NCI-H1436 (cell line): ENCODE measurements at regions not wholly inside any gene's neighbourhood (a gene's known extent, or its start where the extent isn't known, plus 50 kb on each side); places are given as distances from the start of the nearest gene placed in this dataset.

Experiments
- DNase-seq: peaks from one replicate; lab custom pipeline; 2025; lab: John Stamatoyannopoulos, UW

DNA sequence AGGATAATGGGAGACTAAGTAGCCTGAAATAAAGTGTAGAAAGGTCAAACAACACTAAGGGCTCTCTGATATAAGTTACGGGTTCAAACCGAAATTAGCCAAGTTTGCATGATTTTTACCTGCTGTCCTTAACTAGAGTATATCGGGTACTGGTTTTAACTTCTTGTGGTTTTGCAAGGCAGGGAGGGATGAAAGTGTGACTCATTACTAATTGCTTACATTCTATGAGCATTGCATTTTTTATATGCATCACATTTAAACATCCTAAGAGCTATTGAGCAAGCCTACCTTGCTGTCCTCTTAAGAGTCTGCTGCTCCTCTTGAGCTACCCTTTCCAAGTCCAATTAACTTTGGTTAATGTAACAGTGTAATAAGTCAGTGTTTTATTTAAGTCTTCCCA lies 415.4 kb downstream of the SLITRK5 start:
- DNase-seq = no peak

DNA sequence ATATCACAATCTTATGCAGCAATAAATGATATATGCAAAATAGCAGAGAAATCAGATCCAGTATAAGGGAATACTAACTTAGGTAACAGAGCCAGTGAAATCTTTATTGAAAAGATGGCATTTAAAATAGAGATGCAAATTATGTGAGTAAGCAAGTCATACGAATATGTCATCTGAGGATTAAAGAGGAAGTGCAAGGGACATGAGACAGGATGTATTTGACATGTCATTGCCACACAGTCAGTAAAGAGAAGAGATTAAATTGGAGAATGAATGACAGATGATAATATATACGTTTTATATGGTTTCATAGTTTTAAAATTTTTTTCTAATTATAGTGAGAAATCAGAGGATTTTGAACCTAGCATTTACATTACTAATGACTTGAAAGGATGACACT lies 426.4 kb downstream of the SLITRK5 start:
- no peak for DNase-seq

DNA sequence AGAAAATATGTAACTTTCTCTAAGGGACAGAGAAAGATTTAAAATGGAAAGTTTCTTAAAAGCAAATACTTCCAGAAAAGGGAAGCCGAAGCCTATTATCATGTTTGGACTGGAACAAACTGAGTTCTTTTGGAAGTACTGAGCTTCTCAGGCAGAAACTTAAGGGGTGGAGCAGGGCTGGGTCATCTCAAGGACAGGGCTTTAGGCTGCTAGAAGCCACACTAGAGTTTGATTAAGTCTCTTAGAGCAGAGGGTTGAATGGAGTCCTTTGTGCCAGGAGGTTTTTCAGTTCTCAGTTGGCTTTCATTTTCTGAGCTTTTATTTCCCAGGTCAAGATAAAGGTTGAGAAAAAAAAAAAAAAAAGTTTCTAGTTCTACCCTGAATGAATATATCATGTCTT lies 432.7 kb downstream of the SLITRK5 start:
- no peak for DNase-seq

DNA sequence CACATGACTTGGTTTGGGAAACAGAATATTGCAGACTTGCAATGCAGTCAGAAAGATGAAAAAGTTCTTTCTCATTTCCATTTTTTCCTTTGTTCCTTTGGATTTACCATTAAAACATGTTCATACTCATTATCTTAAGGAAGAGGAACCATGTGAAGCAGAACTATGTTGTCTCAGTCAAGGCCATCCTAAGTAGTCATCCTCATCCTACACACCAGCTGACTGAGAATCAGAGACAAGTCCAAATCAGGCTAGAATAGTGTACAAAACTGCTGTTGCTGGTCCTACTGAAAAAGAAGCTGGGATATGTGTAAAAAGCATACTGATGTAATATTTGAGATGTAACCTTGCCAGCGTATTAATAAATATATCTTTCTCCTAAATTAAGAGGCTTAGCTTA lies 433.4 kb downstream of the SLITRK5 start:
- DNase-seq = no peak

DNA sequence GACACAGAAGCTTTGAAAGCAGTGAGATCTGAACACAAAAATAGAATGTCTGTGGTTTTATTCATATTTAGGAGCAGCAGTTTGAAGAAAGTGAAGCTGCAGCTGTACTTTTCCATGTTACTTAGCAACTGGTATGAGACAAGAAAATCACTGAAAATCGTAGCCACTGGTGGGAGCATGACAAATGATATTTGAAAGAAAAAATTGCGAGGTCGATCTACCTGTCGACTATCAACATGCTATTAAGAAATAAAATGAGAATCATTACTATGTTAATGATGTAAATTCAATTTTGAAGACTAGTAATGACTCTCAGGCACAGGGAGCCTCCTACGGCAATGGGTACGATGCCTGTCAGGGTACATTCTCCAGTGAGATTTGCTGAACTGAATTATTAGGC lies 436.4 kb downstream of the SLITRK5 start:
- DNase-seq = no peak

DNA sequence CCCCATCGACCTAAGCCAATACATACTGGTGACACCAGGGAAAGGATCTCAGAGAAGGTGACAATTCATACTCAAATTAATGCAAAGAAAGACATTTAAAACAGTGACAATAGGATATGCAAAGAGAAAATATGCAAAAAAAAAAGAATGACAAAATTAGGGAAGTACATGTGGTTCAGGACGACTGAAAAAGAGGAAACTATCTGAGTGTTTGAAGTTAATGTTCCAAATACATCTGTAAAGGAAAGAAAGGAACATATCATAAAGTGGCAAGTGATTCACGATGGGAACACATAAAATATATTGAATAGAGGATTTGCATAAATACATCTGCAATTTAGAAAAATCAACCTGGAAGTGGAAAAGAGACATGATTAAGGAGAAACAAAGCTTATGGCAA lies 441.4 kb downstream of the SLITRK5 start:
- no peak for DNase-seq

DNA sequence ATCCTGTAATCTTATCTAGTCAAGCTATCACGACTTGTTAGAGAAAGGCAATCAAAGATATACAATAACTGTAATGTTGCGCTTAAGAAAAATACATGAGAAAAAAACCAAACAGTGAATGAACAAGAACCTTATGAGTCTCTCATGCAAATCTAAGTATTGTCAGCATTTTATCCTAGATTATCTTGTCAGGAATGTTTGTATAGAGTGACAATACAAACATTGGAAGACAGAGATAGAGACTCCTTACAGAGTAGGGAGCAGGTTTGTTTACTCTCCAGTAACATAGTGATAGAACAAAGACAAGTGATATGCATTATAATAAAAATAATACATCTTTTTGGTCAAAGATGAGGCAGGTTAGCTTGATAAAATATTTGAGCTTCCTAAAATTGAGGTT lies 444.8 kb downstream of the SLITRK5 start:
- no peak for DNase-seq

DNA sequence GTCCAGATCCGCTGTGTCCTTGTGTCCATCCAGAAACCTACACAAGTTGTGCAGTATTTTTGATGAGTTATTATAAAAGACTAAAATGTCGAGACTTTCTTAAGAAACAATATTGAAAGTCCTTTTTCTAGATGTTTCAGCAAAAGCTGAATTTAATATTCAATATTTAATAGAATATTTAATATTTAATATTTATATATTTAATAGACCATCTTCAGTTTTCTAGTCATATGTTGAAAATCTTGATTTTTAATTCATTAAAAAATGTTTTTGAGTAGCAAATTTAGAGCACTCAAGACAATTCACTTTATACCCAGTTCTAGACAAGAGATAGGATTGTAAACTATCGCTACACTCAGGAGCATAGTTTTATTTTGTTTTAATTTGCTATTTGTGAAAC lies 447.8 kb downstream of the SLITRK5 start:
- DNase-seq = no peak

DNA sequence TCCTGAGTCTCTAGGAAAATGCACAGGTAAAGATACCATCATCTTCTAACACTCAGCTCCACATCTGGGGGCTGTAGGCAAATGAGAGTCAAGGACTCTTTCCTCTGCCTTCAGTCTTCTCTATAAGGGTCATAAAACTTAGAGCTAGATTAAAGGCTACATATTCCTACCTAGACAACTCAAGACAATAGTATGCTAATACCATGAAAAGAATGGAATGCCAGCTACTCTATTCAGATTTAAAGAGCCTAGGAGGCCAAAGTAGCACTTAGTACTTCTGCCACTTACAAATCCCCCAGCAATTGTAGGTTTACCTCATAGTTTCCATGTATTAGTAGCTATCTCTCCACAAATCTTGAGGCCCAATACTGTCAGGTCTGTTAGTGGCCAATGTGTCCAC lies 453.0 kb downstream of the SLITRK5 start:
- DNase-seq = no peak

DNA sequence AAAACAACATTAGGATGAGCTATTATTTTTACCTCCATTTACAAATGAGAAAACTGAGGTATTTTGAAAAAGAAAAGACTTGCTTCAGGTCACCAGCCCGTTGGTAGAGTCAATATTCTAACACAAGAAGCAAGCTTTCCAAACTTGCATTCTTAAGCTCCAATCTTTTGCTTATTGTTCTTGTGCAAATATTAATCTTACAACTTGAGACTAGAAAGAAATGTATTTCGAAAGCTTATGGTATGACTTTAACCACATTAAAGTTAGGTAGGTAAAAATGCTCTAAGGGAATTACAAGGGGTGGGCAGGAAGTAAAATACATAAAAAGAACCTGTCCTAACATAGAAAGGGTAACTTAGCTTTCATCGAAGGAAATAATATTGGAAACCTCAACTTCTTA lies 453.9 kb downstream of the SLITRK5 start:
- DNase-seq = no peak

DNA sequence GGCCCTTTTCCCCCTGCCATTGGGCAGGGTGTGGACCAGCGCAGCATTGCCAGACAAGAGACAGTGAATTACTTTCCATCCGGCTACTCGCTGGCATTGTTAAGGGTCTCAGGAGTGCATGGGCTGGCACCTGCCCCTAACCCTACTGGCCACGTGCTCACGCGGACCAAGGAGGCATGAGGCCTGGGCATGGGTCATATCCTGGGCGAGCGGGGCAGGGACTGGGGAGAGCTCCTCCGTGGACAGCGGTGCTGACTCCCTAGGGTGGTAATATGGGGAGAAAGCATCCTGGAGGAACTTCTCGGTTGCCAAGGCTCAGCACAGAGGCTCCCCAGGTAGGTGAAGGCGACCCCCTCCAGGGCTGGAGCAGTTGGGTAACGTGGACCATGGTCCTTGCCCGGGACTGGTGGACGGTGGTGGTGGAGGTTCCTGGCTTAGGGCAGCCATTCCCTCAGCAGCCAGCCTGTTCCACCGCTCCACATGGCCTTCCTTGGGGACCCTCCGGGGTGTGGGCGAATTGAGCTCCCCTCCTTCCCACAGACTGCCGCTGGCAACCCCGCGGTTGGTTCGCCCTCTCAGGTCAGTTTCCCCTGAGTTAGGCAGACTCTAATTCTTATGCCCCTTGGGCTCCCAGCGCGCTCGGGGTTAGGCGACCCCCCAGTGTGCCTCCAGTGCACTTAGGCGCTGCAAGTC lies 465.1 kb downstream of the SLITRK5 start:
- no peak for DNase-seq

DNA sequence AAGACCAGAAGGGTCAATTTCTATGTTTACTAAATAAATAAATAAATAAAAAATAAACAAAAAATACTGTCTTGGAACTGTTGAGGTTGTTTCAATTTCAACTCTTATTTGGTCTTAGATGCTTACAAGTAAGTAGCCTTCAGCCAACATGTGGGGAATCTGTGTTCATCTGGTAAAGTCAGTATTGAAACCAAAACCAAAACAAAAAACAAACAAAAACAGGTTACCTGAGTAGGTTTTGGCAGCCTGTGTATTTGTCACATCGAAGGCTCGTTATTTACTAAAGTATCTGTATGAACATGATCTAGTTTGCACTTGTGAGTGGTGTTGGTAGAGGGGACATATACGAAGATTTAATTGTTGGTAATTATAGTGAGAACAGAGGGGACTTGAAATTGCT lies 471.5 kb downstream of the SLITRK5 start:
- DNase-seq = no peak

DNA sequence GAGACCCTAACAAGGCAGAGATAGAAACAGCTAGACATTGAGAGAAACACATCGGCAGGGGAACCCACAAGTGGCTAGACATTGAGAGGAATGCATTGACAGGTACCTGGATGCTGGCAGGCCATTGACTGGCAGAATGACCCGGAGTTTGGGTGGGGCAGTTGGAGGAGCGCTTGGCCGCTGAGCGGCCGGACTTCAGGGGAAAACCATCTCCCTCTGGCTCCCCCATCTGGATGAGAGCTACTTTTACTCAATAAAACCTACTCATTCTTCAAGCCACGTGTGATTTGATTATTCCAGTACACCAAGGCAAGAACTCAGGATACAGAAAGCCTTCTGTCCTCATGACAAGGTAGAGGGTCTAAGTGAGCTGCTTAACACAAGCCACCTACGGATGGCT lies 473.4 kb downstream of the SLITRK5 start:
- DNase-seq = no peak

DNA sequence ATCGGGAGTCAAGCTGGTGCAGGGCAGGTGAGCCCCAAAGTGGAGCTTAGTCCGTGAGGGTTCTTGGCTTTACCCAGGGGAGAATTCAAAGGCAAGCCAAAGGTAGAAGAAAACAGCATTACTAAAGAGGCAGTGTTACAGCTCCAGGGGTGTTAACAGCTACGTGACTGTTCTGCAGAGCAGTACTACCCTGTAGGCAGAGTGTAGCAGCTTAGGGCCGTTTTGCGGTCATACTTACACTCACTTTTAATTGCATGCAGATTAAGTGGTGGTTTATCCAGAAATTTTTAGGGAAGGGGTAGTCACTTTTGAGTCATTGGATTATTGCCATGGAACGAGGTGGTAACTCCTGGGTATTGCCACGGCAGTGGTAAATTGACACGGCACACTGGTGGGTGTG lies 482.2 kb downstream of the SLITRK5 start:
- DNase-seq = no peak

DNA sequence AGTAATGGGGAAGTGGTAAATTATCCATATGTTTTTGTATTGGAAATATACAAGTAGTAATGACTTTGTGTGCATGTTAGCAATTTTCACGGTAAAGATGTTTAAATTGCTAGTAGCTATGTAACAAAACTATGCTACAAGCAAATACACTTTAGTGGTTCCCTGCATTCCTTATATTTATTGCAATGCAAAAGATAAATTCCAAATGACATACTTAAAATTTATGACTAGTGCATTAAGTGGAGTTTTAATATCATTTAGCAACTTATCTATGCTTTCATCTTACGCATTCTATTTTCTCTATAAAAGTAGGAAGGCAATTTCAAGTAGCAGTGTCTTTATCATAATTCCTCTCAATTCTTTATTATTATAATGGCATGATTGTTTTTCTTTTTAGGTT lies 482.8 kb downstream of the SLITRK5 start:
- DNase-seq = no peak

DNA sequence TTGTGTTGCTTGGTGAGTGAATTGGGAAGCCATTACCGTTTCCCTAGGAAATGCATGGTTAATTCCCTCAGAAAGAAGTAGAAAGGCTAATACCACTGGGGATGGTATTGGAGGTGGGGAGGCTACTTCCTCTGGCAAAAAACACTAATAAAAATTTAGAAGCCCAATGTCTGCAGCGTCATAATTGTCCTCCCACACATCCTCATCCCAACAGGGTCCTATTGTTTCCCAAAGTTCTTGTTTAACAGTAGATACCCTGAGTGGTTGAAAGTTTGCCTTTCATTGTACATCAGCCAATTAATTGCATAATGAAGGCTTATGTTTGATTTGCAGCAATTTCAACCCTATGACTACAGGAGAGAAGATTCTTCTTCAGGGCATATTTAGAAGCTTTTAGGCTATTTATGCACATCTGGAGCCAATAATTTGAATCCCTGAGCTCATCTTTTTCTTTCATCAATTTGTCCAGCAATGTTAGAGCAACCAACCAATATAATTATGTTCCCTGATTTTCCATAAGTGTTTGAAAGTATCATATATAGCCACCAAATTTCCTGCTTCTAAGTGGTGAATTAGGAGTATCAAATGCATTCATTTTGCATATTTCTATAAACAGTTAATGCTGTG lies 491.0 kb downstream of the SLITRK5 start:
- no peak for DNase-seq

DNA sequence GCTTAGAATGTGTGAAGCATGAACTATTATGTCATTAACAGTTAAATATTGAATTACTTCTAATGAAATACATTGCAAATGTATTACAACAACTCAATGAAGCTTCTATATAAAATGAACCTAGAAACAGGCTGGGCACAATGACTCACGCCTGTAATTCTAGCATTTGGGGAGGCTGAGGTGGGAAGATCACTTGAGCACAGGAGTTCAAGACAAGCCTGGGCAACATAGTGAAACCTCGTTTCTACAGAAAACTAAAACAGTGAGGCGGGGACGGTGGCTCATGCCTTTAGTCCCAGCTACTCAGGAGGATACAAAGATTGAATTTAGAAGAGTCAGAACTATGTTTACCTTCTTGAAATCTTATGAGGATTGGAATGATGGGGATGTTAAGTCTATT lies 505.1 kb downstream of the SLITRK5 start:
- no peak for DNase-seq

DNA sequence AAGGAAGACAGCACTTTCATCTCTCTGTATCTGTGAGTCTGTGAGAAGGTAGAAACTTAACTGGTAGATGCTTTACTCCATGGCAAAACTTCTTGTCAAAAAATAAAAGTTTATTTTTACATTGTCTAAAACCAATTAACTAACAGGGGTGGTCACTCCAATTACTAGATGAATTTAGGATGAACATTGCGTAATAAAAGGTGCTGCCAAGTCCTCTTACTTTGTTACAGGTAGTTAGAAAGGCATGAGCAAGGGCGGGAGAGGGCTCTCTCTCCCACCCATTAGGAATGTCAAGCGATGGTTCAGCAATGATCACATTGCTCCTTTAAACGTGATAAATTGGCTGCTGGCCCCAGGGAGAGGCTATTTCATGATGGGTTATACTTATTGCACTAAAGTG lies 512.3 kb downstream of the SLITRK5 start:
- DNase-seq = no peak

DNA sequence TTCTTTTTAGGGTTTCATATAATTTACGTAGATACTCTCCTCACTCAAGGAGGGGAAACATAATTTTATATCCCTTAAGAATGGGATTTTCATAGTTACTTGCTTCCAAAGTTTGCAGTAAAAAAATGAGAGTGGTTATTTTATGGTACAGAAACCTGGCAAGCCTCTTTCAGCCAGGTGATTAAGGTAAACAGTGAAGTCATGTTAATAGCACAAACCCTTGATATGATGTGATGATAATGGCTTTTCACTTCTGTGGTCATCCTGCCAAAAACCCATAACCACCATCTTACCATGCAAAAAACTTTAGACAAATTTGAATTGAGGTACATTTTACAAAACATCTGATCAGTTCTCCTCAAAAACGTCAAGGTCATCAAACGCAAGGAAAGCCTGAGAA lies 517.8 kb downstream of the SLITRK5 start:
- no peak for DNase-seq

DNA sequence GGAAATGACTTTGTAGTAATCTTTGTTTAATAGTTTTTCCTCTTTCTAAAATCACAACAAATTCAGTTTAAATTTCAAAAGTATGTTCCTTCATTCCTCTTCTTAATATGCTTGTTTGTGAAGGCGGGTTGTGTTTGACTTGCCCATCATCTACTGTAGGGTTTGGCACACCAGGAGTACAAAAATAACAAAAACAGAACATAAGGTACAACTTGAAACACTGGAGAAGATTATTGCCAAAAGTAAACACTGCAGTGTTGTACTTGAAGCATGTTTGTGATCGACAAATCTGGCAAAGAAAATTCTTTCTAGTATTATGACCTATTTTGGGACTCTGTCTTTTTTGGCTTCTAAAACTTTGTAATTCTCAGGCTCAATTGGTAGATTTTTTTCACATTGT lies 518.6 kb downstream of the SLITRK5 start:
- DNase-seq = no peak

DNA sequence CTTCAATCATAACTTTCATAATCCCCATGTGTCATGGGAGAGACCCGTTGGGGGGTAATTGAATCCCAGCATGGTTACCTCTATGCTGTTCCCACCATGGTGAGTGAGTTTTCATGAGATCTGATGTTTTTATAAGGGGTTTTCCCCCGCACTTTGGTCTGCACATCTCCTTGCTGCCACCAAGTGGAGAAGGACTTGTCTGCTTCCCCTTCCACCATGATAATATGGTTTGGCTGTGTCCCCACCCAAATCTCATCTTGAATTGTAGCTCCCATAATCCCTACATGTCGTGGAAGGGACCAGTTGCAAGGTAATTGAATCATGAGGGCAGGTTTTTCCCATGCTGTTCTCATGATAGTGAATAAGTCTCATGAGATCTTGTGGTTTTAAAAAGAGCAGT lies 524.9 kb downstream of the SLITRK5 start:
- no peak for DNase-seq

DNA sequence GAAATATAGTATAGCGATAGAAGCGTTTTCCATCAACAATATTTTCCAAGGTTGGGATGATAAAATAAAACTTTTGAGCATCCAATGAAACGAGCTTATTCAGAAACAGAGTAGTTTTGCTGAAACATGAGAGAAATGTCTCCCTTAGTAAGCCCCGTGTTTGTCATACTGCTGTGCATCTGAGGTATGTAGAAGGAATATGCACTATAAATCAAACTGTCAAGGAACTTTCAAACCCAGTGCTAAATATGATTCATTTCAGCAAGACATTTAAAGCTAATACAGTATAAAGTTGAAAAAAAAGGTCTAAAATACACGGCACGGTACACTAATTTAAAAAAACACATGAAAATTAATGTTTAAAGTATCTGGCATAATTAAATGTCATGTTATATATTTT lies 546.2 kb downstream of the SLITRK5 start:
- no peak for DNase-seq

DNA sequence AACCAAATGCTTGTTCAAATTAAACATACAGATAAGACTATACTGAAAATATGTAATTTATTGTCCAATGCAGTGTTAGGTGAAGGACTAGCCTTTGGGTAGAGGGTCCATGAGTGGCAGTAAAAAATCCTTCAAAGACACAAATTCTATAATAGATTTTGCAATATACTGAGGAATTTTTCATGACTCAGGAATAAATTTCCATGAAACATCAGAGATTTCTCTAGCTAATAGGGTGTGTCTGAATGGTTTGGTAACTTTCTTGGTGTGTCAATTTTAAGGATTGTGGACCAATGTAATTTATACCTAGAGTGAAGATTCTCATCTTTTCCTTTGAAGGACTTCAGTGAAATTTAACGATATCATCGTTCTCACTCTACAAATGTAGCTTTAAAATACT lies 546.7 kb downstream of the SLITRK5 start:
- no peak for DNase-seq

DNA sequence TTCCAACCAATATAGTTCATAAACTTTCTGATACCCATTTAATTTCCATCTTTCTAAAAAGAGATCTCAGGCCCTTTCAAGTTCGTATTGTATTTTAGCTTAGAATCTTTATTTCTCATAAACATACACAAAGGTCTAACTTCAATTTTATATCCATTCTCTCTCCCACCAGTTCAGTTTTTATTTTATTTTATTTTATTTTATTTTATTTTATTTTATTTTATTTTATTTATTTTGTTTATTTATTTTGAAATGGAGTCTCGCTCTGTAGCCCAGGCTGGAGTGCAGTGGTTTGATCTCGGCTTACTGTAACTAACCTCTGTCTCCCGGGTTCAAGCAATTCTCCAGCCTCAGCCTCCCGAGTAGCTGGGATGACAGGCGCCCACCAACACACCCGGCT lies 552.8 kb downstream of the SLITRK5 start:
- no peak for DNase-seq
